Neuronal stem cell (in vitro differentiated cells): ENCODE measurements at regions not wholly inside any gene's neighbourhood (a gene's known extent, or its start where the extent isn't known, plus 50 kb on each side); places are given as distances from the start of the nearest gene placed in this dataset.
A peak's percentile ranks its signal among the peaks of the same experiment; 100 is the strongest.
"Not testable (repeated sequence)": the region's sequence is repeated elsewhere in the genome, so short reads cannot be mapped to it uniquely, and the experiment has no call there.

Experiments
- DNase-seq: peaks from one replicate; pipeline ENCODE4 v3.0.0-alpha.2; 2013; ENCODE audit warnings: low spot score
- H2AFZ ChIP-seq: one replicate; pipeline ENCODE4 v1.6.1; 2013; ENCODE audit warnings: mild to moderate bottlenecking, low read length, inconsistent platforms
- H2AK5ac ChIP-seq: 2 replicates; pipeline ENCODE4 v1.6.1; 2013; ENCODE audit warnings: low read depth, mild to moderate bottlenecking, inconsistent platforms, low read length, moderate library complexity, mixed read lengths
- H2BK120ac ChIP-seq: 2 replicates; pipeline ENCODE4 v1.6.1; 2013; ENCODE audit warnings: low read depth, mild to moderate bottlenecking, inconsistent platforms, low read length, moderate library complexity, mixed read lengths
- H2BK12ac ChIP-seq: one replicate; pipeline ENCODE4 v1.6.1; 2013; ENCODE audit warnings: low read length, inconsistent platforms
- H2BK15ac ChIP-seq: 2 replicates; pipeline ENCODE4 v1.6.1; 2013; ENCODE audit warnings: mild to moderate bottlenecking, low read length, inconsistent platforms, mixed read lengths
- H2BK5ac ChIP-seq: one replicate; pipeline ENCODE4 v1.6.1; 2013; ENCODE audit warnings: inconsistent platforms, mild to moderate bottlenecking, low read length, moderate library complexity
- H3K14ac ChIP-seq: one replicate; pipeline ENCODE4 v1.6.1; 2013; ENCODE audit warnings: low read length, inconsistent platforms
- H3K18ac ChIP-seq: 2 replicates; pipeline ENCODE4 v1.6.1; 2013; ENCODE audit warnings: low read length, inconsistent platforms
- H3K23ac ChIP-seq: 2 replicates; pipeline ENCODE4 v1.6.1; 2013; ENCODE audit warnings: low read depth, mild to moderate bottlenecking, mixed read lengths, low read length, inconsistent platforms; ENCODE audit not compliant: poor library complexity
- H3K27ac ChIP-seq: replicated peaks from 3 replicates; pipeline ENCODE4 v1.5.1; 2013; ENCODE audit warnings: low read length, inconsistent platforms
- H3K27me3 ChIP-seq, 3 experiments: 2 replicates each; pipeline ENCODE4 v1.6.1; 2013; ENCODE audit warnings: low read length in 3 of 3, mild to moderate bottlenecking in 2 of 3, inconsistent platforms in 1 of 3, low read depth in 1 of 3, mixed read lengths in 1 of 3, moderate library complexity in 1 of 3; ENCODE audit not compliant: control insufficient read depth in 3 of 3, insufficient read depth in 3 of 3
- H3K36me3 ChIP-seq, 2 donors: replicated peaks in 1 of 2; 2 replicates each; pipeline ENCODE4 v1.6.1; 2013; ENCODE audit warnings: low read length in 2 of 2; ENCODE audit not compliant: control insufficient read depth in 2 of 2, insufficient read depth in 2 of 2
- H3K4ac ChIP-seq: 2 replicates; pipeline ENCODE4 v1.6.1; 2013; ENCODE audit warnings: inconsistent platforms, mild to moderate bottlenecking, low read length, moderate library complexity
- H3K4me1 ChIP-seq, 2 donors: 1 replicate in 1 of 2; 2 replicates in 1 of 2; pipeline ENCODE4 v1.6.1; 2013; ENCODE audit warnings: low read length in 2 of 2, low read depth in 1 of 2; ENCODE audit not compliant: control insufficient read depth in 2 of 2, insufficient read depth in 1 of 2
- H3K4me2 ChIP-seq: one replicate; pipeline ENCODE4 v1.6.1; 2013; ENCODE audit warnings: mild to moderate bottlenecking, low read length, inconsistent platforms; ENCODE audit not compliant: insufficient read depth, poor library complexity, severe bottlenecking
- H3K4me3 ChIP-seq, 2 donors: 2 replicates each; pipeline ENCODE4 v1.5.1; 2013; ENCODE audit warnings: low read length in 2 of 2, mild to moderate bottlenecking in 2 of 2, inconsistent platforms in 1 of 2, moderate library complexity in 1 of 2
- H3K79me1 ChIP-seq: one replicate; pipeline ENCODE4 v1.6.1; 2013; ENCODE audit warnings: low read depth, mild to moderate bottlenecking, inconsistent platforms, low read length, moderate library complexity
- H3K9ac ChIP-seq: one replicate; pipeline ENCODE4 v1.6.1; 2013; ENCODE audit warnings: mild to moderate bottlenecking, low read depth, low read length, inconsistent platforms; ENCODE audit not compliant: poor library complexity
- H3K9me3 ChIP-seq, 2 donors: replicated peaks in 1 of 2; 2 replicates each; pipeline versions ENCODE3 to v1.6.1; 2013; ENCODE audit warnings: low read length in 2 of 2, mild to moderate bottlenecking in 2 of 2, inconsistent platforms in 1 of 2, low read depth in 1 of 2, mixed read lengths in 1 of 2, moderate library complexity in 1 of 2; ENCODE audit not compliant: control insufficient read depth in 2 of 2, insufficient read depth in 1 of 2
- H4K8ac ChIP-seq: one replicate; pipeline ENCODE4 v1.6.1; 2013; ENCODE audit warnings: low read depth, mild to moderate bottlenecking, inconsistent platforms, low read length, moderate library complexity
- H4K91ac ChIP-seq: one replicate; pipeline ENCODE4 v1.6.1; 2013; ENCODE audit warnings: low read length, low read depth, mild to moderate bottlenecking, inconsistent platforms; ENCODE audit not compliant: poor library complexity
- WGBS, 2 donors: extraction: QIAGEN DNeasy Blood & Tissue Kit; methylation state at CpG; one replicate each; pipeline ENCODE4 v1.1.7; 2013; ENCODE audit warnings: missing lambda C conversion rate in 2 of 2, mixed read lengths in 1 of 2; ENCODE audit not compliant: insufficient read length in 2 of 2, insufficient replicate concordance in 1 of 2; ENCODE audit errors: extremely low coverage in 2 of 2; 5-methylcytosine and 5-hydroxymethylcytosine counted together

DNA sequence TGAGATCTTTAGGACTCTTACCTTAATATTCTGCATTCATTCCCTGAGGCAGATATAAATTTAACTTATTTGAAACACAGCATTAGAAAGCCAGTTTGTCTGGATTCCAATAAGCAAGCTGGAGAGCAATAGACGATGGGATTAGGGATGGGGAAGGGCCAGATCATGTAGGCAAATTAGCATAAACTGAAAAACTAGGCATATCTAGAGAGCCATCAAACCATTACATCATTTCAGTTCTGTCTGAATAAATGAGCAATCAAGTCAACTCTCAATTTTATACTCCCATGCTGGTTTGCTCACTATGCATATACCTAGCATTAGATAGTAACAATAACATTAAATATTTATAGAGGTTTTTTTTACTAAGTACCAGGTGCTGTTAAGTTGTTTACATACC is 583.6 kb upstream of the LRRN3 start:
- Histone ChIP-seq H3K79me1 (no peaks in the 10 kb centered on the region), H3K27me3 (no peaks in the 10 kb centered on the region), H3K14ac (no peak overlapping the region), H3K4me1 (no peaks in the 10 kb centered on the region), H3K27ac (no peak overlapping the region), H3K9me3 (peaks cover 0 to 4% of the 10 kb centered on the region in 2 donors), H4K91ac (no peak overlapping the region), H2BK5ac (no peak overlapping the region), H3K36me3 (no peaks in the 10 kb centered on the region), H3K4me3 (no peak overlapping the region), H2BK120ac (no peak overlapping the region), H3K23ac (no peak overlapping the region), H3K9ac (no peak overlapping the region), H3K4me2 (no peak overlapping the region), H2AFZ (no peak overlapping the region), H3K4ac (no peak overlapping the region), H3K18ac (no peak overlapping the region), H2BK12ac (no peak overlapping the region), H2AK5ac (no peak overlapping the region), H2BK15ac (no peak overlapping the region), H4K8ac (no peak overlapping the region)
- DNase-seq = no peak
- WGBS, 2 donors = no CpG with 5 or more reads among the region's 1 CpG

DNA sequence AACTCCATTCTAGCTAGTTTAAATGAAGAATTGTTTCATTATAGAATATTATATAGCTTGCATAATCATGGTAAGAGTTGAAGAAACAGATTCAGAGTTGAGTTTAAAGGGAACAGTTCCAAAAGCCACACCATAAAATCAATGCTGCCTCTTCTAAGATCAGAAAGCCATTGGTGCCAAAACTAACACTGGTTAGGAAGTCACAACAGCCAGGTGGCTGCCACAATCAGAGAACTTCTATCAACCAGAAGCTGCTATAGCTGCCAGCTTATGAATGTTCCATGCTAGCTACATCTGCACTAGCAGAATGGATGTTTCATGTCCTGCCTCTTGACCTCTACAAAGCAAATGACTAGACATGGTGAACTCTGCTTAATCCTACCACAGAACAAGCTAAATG is 583.1 kb upstream of the LRRN3 start:
- Histone ChIP-seq H4K8ac (no peak overlapping the region), H2BK120ac (no peak overlapping the region), H3K36me3 (no peaks in the 10 kb centered on the region), H2BK15ac (no peak overlapping the region), H3K27me3 (no peaks in the 10 kb centered on the region), H3K4ac (no peak overlapping the region), H2AK5ac (no peak overlapping the region), H3K23ac (no peak overlapping the region), H2AFZ (no peak overlapping the region), H3K4me3 (no peak overlapping the region), H2BK12ac (no peak overlapping the region), H3K18ac (no peak overlapping the region), H3K27ac (no peak overlapping the region), H3K9ac (no peak overlapping the region), H3K4me2 (no peak overlapping the region), H3K4me1 (no peaks in the 10 kb centered on the region), H2BK5ac (no peak overlapping the region), H3K79me1 (no peaks in the 10 kb centered on the region), H3K9me3 (peaks cover 0 to 4% of the 10 kb centered on the region in 2 donors), H3K14ac (no peak overlapping the region), H4K91ac (no peak overlapping the region)
- no peak for DNase-seq

DNA sequence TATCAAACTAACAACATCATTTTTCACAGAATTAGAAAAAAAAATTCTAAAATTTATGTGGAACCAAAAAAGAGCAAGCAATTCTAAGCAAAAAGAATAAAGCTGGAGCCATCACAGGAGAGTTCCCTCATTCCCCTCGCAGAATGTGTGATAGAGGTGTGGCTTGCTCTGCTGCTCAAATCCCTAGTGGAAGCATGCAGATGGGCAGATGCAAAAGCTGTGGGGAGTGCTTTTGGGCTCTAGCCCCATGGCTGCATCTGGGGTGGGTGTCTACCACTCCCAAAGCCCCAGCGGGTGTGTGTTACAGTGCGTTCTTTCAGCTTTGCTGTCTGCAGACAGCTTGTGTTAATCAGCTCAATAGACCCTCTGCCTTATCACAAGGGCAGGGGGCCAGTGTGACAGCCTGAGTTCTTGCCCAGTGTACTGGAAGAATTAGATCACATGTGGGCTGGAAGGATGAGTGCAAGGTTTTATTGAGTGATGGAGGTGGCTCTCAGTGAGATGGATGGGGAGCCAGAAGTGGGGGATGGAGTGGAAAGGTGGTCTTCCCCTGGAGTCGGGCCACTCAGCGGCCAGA is 575.9 kb upstream of the LRRN3 start:
- not testable (repeated sequence) for H2BK15ac ChIP-seq
- WGBS, 2 donors = no CpG with 5 or more reads among the region's 5 CpGs

DNA sequence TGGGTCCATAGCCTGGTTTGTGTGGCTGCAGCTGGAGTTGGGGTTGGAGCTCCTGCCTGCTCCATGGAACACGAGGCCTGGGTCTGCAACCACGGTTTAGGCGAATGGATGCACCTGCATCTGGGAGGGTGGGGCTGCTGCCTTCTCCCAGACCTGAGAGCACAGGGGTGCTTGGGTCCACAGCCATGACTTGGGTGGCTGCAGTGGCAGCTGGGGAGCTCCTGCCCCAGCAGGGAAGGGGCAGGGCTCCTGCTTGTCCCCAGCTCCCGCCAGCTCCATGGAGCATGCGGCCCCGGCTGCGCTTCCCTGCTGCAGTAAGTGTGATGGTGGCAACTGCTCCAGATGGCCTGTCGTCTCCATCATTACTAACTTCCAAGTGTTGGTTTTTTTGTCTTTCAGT is 571.1 kb upstream of the LRRN3 start:
- peak overlapping the region; percentile 31 for H2BK12ac ChIP-seq
- no peak overlapping the region for H2BK120ac ChIP-seq
- DNase-seq = no peak
- no peak overlapping the region for H4K91ac ChIP-seq
- no peak overlapping the region for H2BK15ac ChIP-seq
- H3K4me2 ChIP-seq = no peak overlapping the region
- H2BK5ac ChIP-seq = no peak overlapping the region
- peak overlapping the region; percentile 27 for H3K23ac ChIP-seq
- no peak overlapping the region for H3K4me3 ChIP-seq
- no peak overlapping the region for H2AK5ac ChIP-seq
- H3K4me1 ChIP-seq = peaks cover 3 to 12% of the 10 kb centered on the region in 2 donors
- no peaks in the 10 kb centered on the region for H3K79me1 ChIP-seq
- no peak overlapping the region for H4K8ac ChIP-seq
- H3K36me3 ChIP-seq = no peaks in the 10 kb centered on the region
- H3K27ac ChIP-seq = no peak overlapping the region
- H3K27me3 ChIP-seq = no peaks in the 10 kb centered on the region
- H3K4ac ChIP-seq = no peak overlapping the region
- H3K18ac ChIP-seq = no peak overlapping the region
- H3K9me3 ChIP-seq = peaks cover 6 to 16% of the 10 kb centered on the region in 2 donors
- peak overlapping the region; percentile 39 for H3K9ac ChIP-seq
- peak overlapping the region; percentile 4 for H3K14ac ChIP-seq
- no peak overlapping the region for H2AFZ ChIP-seq
- no CpG with 5 or more reads among the region's 8 CpGs for WGBS, 2 donors

More for the DNA sequence above, 575.9 kb upstream of the LRRN3 start:
- not testable (repeated sequence) for H3K79me1 ChIP-seq, H4K8ac ChIP-seq, H3K9ac ChIP-seq, H3K4ac ChIP-seq, H2BK120ac ChIP-seq, H3K4me2 ChIP-seq, H3K4me3 ChIP-seq, DNase-seq, H2BK5ac ChIP-seq, H2BK12ac ChIP-seq, H3K36me3 ChIP-seq, H3K4me1 ChIP-seq, H4K91ac ChIP-seq, H2AK5ac ChIP-seq, H3K23ac ChIP-seq, H3K27me3 ChIP-seq, H3K27ac ChIP-seq, H3K14ac ChIP-seq, H3K18ac ChIP-seq
- H2AFZ ChIP-seq = peak overlapping the region; percentile 13
- peaks cover 5 to 16% of the 10 kb centered on the region in 2 donors for H3K9me3 ChIP-seq
